OCI-M2 (cell line): ENCODE measurements at regions not wholly inside any gene's neighbourhood (a gene's known extent, or its start where the extent isn't known, plus 50 kb on each side); places are given as distances from the start of the nearest gene placed in this dataset.
"Not testable (repeated sequence)": the region's sequence is repeated elsewhere in the genome, so short reads cannot be mapped to it uniquely, and the experiment has no call there.

Experiments
- DNase-seq: peaks from one replicate; lab custom pipeline; 2025; ENCODE audit not compliant: unreplicated experiment; lab: John Stamatoyannopoulos, UW

DNA sequence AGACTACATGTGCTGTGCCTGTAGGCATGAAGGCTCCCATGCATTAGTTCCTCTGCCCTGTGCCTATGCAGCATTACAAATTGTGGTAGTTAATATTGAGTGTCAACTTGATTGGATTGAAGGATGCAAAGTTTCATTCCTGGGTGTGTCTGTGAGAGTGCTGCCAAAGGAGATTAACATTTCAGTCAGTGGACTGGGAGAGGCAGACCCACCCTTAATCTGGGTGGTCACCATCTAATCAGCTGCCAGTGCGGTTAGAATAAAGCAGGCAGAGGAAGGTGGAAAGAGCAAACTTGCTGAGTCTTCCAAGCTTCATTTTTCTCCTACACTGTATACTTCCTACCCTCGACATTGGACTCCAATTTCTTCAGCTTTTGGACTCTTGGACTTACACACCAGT is 460.2 kb upstream of the SMIM31 start:
- no peak for DNase-seq

DNA sequence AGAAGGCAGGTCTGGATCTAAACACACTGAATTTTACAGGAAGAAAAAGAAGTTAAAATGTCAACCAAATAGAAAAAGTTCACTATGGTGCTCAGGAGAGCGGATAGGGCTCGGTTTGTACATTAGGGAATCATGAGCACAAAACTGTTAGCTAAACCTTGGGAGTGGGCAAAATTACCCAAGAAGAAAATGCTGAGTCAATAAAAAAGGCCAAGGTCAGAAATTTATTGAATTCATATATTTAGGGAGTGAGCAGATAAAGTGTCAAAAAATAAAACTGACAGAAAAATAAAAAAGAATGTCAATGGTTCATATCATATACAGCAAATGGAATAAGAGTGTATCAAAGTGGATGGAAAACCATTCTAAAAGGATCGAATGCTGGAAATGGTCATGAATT is 452.5 kb upstream of the SMIM31 start:
- no peak for DNase-seq

GRCh38 chr4:164304101-164304639 is 449.8 kb upstream of the SMIM31 start:
- no peak for DNase-seq

DNA sequence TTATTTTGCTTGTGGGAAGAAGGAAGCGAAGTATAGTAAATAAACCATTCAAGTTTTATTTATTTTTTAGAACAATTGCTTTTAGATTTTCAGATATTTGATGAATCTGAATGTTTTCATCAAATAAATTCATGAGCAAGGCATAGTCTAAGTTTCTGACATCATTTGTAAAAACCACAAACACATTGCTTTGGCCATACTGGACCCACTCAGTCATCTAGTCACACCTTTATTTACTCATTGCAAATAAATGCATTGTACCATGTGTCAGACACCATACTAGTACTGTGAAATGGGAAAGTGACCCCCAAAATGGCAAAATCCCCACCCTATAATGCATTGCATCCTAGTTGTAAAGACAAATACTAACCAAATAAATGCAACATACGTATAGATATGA is 449.1 kb upstream of the SMIM31 start:
- DNase-seq, result no peak

- no peak for DNase-seq
These were observed 446.7 kb upstream of the SMIM31 start for GRCh38 chr4:164307262-164307661.

DNA sequence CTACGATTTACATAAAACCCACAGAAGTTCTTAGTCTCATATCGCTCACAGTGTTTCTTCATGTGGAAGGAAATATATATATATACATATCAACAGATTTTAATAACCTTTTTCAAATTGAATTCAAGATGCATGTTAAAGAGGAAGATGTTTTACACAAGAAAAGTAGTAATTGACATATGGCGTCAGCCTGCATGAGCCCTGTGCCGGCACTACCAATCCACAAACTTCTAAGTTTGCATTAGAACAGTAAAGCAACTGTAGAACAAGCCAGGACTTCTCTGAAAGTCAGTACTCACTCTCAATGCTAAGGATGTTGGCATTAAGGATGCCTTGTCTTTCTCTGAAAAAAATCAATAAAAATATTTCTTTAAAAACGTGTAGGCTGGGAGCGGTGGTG is 441.3 kb upstream of the SMIM31 start:
- no peak for DNase-seq

DNA sequence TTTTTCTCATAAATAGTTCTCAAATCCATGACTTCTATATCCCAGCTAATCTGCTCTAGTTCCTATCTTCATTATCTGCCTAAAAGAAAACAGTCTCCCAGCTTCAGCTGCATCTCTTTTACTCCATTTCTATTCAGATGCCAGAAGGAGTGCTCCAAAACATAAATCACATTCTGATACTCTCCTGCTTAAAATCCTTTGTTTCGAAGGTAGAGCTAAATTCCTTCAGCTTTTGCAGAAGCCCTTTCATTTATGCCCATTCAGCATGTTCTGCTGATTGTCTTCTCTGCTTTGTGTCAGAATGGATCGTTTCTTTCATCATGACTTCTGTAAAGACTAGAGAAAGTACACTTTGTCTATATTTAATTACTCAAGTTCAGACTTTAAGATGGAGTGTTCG is 440.1 kb upstream of the SMIM31 start:
- DNase-seq, result no peak

DNA sequence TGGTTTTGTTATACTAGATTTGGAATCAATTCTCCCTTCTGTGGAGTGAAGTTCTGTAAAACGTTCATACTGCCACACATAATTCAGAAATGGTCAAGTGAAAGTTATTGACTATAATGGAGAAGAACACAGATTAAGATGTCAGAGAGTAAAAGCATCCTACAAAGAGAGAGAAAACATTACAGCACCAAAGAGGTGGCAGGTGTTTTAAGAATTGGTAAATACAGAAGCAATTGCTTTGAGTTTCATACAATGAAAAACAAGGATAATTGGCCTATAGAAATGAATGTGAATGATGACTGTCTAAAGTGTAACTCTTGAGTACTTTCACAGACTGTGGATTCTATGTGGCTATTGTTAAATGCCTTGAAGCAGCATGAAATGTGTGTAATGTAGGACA is 435.6 kb upstream of the SMIM31 start:
- DNase-seq, result no peak

DNA sequence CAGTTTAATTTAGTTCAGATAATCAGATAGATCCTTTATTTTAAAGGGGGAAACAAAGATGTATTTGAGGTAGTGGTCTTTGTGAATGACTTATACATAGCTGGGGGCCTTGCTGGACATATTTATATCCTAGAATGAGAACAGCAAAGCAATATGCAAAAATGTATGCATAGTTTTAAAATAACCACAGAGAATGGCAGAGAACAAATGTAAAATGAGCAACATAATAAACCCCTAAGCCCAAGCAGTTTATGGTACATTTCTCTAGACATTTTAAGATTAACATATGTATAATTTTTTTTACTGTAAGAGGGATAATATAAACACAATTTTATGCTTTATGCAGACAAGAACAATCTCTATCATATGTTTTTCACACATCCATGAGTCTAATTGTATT is 434.2 kb upstream of the SMIM31 start:
- DNase-seq, result no peak

GRCh38 chr4:164320847-164321246 is 433.1 kb upstream of the SMIM31 start:
- no peak for DNase-seq

- DNase-seq, result no peak
These were observed 427.9 kb upstream of the SMIM31 start for GRCh38 chr4:164326056-164326455.

- no peak for DNase-seq
These were observed 416.5 kb upstream of the SMIM31 start for GRCh38 chr4:164337219-164337944.

DNA sequence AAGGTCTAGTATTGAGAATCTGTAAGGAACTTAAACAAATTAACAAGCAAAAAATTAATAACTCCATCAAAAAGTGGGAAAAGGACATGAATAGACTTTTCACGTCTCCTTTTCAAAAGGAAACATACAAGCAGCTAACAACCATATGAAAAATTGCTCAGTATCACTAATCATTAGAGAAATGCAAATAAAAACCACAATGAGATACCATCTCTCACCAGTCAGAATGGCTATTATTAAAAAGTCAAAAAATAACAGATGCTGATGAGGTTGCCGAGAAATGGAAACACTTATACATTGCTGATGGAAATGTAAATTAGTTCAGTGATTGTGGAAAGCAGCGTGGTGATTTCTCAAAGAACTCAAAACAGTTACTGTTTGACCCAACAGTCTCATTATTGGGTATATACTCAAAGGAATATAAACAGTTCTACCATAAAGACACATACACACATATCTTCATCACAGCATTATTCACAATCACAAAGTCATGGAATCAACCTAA is 410.4 kb upstream of the SMIM31 start:
- no peak for DNase-seq

DNA sequence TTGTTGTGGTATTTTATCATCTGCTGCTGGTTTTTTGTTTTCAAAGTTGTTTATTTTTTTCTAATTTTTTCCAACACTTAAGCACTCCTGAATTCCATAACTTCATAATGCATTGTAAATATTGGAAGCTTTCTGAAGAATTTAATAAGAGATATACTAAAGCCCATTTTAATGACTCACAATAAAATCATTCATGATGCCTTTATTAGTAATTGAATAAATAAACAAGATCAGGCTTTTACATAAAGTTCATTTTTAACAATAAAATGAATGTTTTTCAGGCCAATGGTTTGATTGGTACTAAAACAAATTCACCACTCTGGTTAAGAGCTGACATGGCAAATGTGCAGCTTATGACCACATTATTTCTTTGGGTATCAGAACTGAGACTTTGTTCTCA is 408.2 kb upstream of the SMIM31 start:
- no peak for DNase-seq

GRCh38 chr4:164350061-164350460 is 403.9 kb upstream of the SMIM31 start:
- DNase-seq, result no peak

GRCh38 chr4:164350716-164351115 is 403.2 kb upstream of the SMIM31 start:
- not testable (repeated sequence) for DNase-seq

DNA sequence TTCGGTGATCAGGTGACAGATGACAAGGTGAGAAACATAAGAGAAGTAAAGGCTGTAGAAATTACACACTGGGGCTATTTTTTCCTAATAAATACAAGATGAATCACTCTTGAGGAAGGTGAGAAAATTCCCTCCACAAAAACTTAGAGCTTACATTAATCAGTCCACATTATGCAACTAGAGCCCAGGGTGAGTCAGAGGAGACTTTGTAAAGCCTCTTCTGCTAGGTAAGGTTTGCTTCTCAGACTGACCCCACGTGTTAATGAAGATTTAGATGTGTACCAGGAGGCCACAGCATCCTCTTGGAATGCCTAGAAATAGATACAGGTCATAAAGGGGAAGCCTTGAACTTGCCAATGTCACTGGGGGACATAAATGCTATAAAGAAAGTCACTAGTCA is 396.0 kb upstream of the SMIM31 start:
- no peak for DNase-seq

DNA sequence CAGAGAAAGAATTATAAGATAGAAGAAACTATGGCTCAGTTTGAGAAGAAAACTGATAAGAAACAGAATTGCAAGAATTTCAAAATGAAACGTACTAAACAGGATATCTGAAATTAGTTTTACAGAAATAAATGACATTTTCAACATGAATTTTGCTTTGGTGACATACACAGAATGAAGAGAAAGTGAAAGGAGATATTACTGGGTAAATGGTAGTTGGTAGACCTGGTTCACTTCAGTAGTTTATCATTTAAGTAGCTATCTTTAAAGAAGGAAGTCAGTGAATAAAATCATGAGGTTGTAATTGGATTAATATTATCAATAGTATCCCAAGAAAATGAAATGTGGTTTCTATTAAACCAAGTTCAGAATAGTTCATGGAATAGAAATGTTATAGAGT is 395.5 kb upstream of the SMIM31 start:
- no peak for DNase-seq

DNA sequence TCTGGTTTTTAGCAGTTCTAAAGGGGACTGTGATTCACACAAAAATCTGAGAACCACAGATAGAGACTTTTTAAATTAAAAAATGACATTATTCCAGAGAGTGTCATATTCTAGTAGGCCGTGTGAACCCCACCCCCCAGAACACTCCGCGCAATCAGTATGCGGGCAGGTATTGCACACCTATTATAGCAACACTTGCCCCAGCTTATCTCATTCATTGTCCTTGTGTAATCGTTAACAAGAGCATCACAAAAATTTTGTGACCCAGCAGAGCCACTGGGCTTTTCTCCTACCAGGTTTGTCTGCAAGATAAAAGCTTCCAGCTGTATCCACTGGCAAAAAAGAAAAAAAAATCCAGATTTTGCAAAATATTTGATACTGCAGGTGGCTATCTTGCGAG is 394.1 kb upstream of the SMIM31 start:
- no peak for DNase-seq

- DNase-seq, result no peak
These were observed 385.0 kb upstream of the SMIM31 start for GRCh38 chr4:164368894-164369293.

- DNase-seq, result no peak
These were observed 380.9 kb upstream of the SMIM31 start for GRCh38 chr4:164373021-164373420.

- DNase-seq, result no peak
These were observed 376.7 kb upstream of the SMIM31 start for GRCh38 chr4:164377277-164377676.

- DNase-seq, result no peak
These were observed 375.6 kb upstream of the SMIM31 start for GRCh38 chr4:164378361-164378760.
